ENCODE measurements at regions not wholly inside any gene's neighbourhood (a gene's known extent, or its start where the extent isn't known, plus 50 kb on each side); places are given as distances from the start of the nearest gene placed in this dataset.

GRCh38 chrX:9211269-9211668 lies 177.3 kb upstream of the FAM9B start:
- TF ChIP-seq CTCF (IDR thresholded peaks at IDR 0.05): no peak
- TF ChIP-seq POLR2A (IDR thresholded peaks at IDR 0.05): no peak
